ENCODE measurements at regions not wholly inside any gene's neighbourhood (a gene's known extent, or its start where the extent isn't known, plus 50 kb on each side); places are given as distances from the start of the nearest gene placed in this dataset.

DNA sequence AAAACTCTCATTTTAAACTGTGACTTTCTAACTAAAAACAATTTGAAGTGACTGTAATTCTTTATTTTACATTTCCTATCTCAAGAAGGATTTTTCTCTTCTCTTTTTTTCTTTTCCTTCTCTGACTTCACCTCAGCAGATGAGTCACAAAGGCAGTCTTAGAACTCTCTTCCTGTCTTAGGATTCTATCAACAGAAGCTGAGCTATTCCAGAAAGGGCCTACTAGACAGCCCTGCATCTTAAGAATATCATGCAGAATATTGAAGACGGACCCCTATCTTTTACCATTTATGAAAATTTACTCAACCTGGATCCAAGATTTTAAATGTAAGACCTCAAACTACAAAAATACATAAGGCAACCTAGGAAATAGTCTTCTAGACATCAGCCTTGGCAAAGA is 365.7 kb upstream of the SEMA3C start:
- TF ChIP-seq, protein P1, sequence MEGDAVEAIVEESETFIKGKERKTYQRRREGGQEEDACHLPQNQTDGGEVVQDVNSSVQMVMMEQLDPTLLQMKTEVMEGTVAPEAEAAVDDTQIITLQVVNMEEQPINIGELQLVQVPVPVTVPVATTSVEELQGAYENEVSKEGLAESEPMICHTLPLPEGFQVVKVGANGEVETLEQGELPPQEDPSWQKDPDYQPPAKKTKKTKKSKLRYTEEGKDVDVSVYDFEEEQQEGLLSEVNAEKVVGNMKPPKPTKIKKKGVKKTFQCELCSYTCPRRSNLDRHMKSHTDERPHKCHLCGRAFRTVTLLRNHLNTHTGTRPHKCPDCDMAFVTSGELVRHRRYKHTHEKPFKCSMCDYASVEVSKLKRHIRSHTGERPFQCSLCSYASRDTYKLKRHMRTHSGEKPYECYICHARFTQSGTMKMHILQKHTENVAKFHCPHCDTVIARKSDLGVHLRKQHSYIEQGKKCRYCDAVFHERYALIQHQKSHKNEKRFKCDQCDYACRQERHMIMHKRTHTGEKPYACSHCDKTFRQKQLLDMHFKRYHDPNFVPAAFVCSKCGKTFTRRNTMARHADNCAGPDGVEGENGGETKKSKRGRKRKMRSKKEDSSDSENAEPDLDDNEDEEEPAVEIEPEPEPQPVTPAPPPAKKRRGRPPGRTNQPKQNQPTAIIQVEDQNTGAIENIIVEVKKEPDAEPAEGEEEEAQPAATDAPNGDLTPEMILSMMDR (conservative IDR thresholded peaks at IDR 0.05; ENCODE audit: low read depth, low read length): no peak
- TF ChIP-seq EZH2 (IDR thresholded peaks at IDR 0.05; ENCODE audit: low read length, unreplicated experiment) (no peak), EZH2phosphoT487 (IDR thresholded peaks at IDR 0.05; ENCODE audit: borderline replicate concordance, low read length) (no peak)
